ENCODE measurements at regions not wholly inside any gene's neighbourhood (a gene's known extent, or its start where the extent isn't known, plus 50 kb on each side); places are given as distances from the start of the nearest gene placed in this dataset.
"Not testable (repeated sequence)": the region's sequence is repeated elsewhere in the genome, so short reads cannot be mapped to it uniquely, and the experiment has no call there.

GRCh38 chr13:43946281-43946680 lies 66.6 kb downstream of the LACC1 start:
- H3K27ac ChIP-seq (ENCODE audit: insufficient read depth, low read length, poor library complexity, severe bottlenecking) = no peak overlapping the region
- no peaks in the 10 kb centered on the region for H3K36me3 ChIP-seq (ENCODE audit: control insufficient read depth, insufficient read depth, low read length)
- no peaks in the 10 kb centered on the region for H3K9me3 ChIP-seq (ENCODE audit: control insufficient read depth, low read length)
- no peak for DNase-seq
- H3K27me3 ChIP-seq (replicated peaks; ENCODE audit: control insufficient read depth, insufficient read depth, low read length, poor library complexity, severe bottlenecking) = no peaks in the 10 kb centered on the region
- H3K4me3 ChIP-seq (ENCODE audit: insufficient read depth, low read depth, low read length, poor library complexity, severe bottlenecking) = no peak overlapping the region
- H3K4me1 ChIP-seq (ENCODE audit: control insufficient read depth, insufficient read depth, low read length, poor library complexity, severe bottlenecking) = no peaks in the 10 kb centered on the region

GRCh38 chr13:43947897-43948458 lies 68.3 kb downstream of the LACC1 start:
- no peaks in the 10 kb centered on the region for H3K9me3 ChIP-seq (ENCODE audit: control insufficient read depth, low read length)
- no peak for DNase-seq
- no peaks in the 10 kb centered on the region for H3K36me3 ChIP-seq (ENCODE audit: control insufficient read depth, insufficient read depth, low read length)
- H3K4me1 ChIP-seq (ENCODE audit: control insufficient read depth, insufficient read depth, low read length, poor library complexity, severe bottlenecking) = no peaks in the 10 kb centered on the region
- no peak overlapping the region for H3K27ac ChIP-seq (ENCODE audit: insufficient read depth, low read length, poor library complexity, severe bottlenecking)
- no peaks in the 10 kb centered on the region for H3K27me3 ChIP-seq (replicated peaks; ENCODE audit: control insufficient read depth, insufficient read depth, low read length, poor library complexity, severe bottlenecking)
- H3K4me3 ChIP-seq (ENCODE audit: insufficient read depth, low read depth, low read length, poor library complexity, severe bottlenecking) = no peak overlapping the region

- Histone ChIP-seq H3K4me1 (ENCODE audit: control insufficient read depth, insufficient read depth, low read length, poor library complexity, severe bottlenecking) (no peaks in the 10 kb centered on the region), H3K36me3 (ENCODE audit: control insufficient read depth, insufficient read depth, low read length) (no peaks in the 10 kb centered on the region), H3K27me3 (replicated peaks; ENCODE audit: control insufficient read depth, insufficient read depth, low read length, poor library complexity, severe bottlenecking) (no peaks in the 10 kb centered on the region), H3K4me3 (ENCODE audit: insufficient read depth, low read depth, low read length, poor library complexity, severe bottlenecking) (no peak overlapping the region), H3K9me3 (ENCODE audit: control insufficient read depth, low read length) (no peaks in the 10 kb centered on the region), H3K27ac (ENCODE audit: insufficient read depth, low read length, poor library complexity, severe bottlenecking) (no peak overlapping the region)
- DNase-seq = no peak
Observed at GRCh38 chr13:43953370-43953769, 73.7 kb downstream of the LACC1 start.

GRCh38 chr13:43956975-43957374 lies 77.3 kb downstream of the LACC1 start:
- not testable (repeated sequence) for H3K9me3 ChIP-seq (ENCODE audit: control insufficient read depth, low read length); H3K36me3 ChIP-seq (ENCODE audit: control insufficient read depth, insufficient read depth, low read length); DNase-seq; H3K4me1 ChIP-seq (ENCODE audit: control insufficient read depth, insufficient read depth, low read length, poor library complexity, severe bottlenecking); H3K27ac ChIP-seq (ENCODE audit: insufficient read depth, low read length, poor library complexity, severe bottlenecking); H3K27me3 ChIP-seq (replicated peaks; ENCODE audit: control insufficient read depth, insufficient read depth, low read length, poor library complexity, severe bottlenecking); H3K4me3 ChIP-seq (ENCODE audit: insufficient read depth, low read depth, low read length, poor library complexity, severe bottlenecking)

- Histone ChIP-seq H3K9me3 (ENCODE audit: control insufficient read depth, low read length) (no peaks in the 10 kb centered on the region), H3K27me3 (replicated peaks; ENCODE audit: control insufficient read depth, insufficient read depth, low read length, poor library complexity, severe bottlenecking) (no peaks in the 10 kb centered on the region), H3K4me3 (ENCODE audit: insufficient read depth, low read depth, low read length, poor library complexity, severe bottlenecking) (no peak overlapping the region), H3K27ac (ENCODE audit: insufficient read depth, low read length, poor library complexity, severe bottlenecking) (no peak overlapping the region), H3K4me1 (ENCODE audit: control insufficient read depth, insufficient read depth, low read length, poor library complexity, severe bottlenecking) (no peaks in the 10 kb centered on the region), H3K36me3 (ENCODE audit: control insufficient read depth, insufficient read depth, low read length) (no peaks in the 10 kb centered on the region)
- no peak for DNase-seq
Observed at GRCh38 chr13:43959291-43959690, 79.6 kb downstream of the LACC1 start.

GRCh38 chr13:43961909-43962308 lies 82.2 kb downstream of the LACC1 start:
- Histone ChIP-seq H3K4me3 (ENCODE audit: insufficient read depth, low read depth, low read length, poor library complexity, severe bottlenecking) (no peak overlapping the region), H3K27me3 (replicated peaks; ENCODE audit: control insufficient read depth, insufficient read depth, low read length, poor library complexity, severe bottlenecking) (no peaks in the 10 kb centered on the region), H3K9me3 (ENCODE audit: control insufficient read depth, low read length) (no peaks in the 10 kb centered on the region), H3K36me3 (ENCODE audit: control insufficient read depth, insufficient read depth, low read length) (no peaks in the 10 kb centered on the region), H3K27ac (ENCODE audit: insufficient read depth, low read length, poor library complexity, severe bottlenecking) (no peak overlapping the region), H3K4me1 (ENCODE audit: control insufficient read depth, insufficient read depth, low read length, poor library complexity, severe bottlenecking) (no peaks in the 10 kb centered on the region)
- DNase-seq = no peak

- Histone ChIP-seq H3K27ac (ENCODE audit: insufficient read depth, low read length, poor library complexity, severe bottlenecking) (no peak overlapping the region), H3K4me3 (ENCODE audit: insufficient read depth, low read depth, low read length, poor library complexity, severe bottlenecking) (no peak overlapping the region), H3K9me3 (ENCODE audit: control insufficient read depth, low read length) (no peaks in the 10 kb centered on the region), H3K27me3 (replicated peaks; ENCODE audit: control insufficient read depth, insufficient read depth, low read length, poor library complexity, severe bottlenecking) (no peaks in the 10 kb centered on the region), H3K36me3 (ENCODE audit: control insufficient read depth, insufficient read depth, low read length) (no peaks in the 10 kb centered on the region), H3K4me1 (ENCODE audit: control insufficient read depth, insufficient read depth, low read length, poor library complexity, severe bottlenecking) (no peaks in the 10 kb centered on the region)
- DNase-seq = no peak
Observed at GRCh38 chr13:43963726-43964125, 84.0 kb downstream of the LACC1 start.

- Histone ChIP-seq H3K4me3 (ENCODE audit: insufficient read depth, low read depth, low read length, poor library complexity, severe bottlenecking) (no peak overlapping the region), H3K36me3 (ENCODE audit: control insufficient read depth, insufficient read depth, low read length) (no peaks in the 10 kb centered on the region), H3K9me3 (ENCODE audit: control insufficient read depth, low read length) (no peaks in the 10 kb centered on the region), H3K27me3 (replicated peaks; ENCODE audit: control insufficient read depth, insufficient read depth, low read length, poor library complexity, severe bottlenecking) (no peaks in the 10 kb centered on the region), H3K4me1 (ENCODE audit: control insufficient read depth, insufficient read depth, low read length, poor library complexity, severe bottlenecking) (no peaks in the 10 kb centered on the region), H3K27ac (ENCODE audit: insufficient read depth, low read length, poor library complexity, severe bottlenecking) (no peak overlapping the region)
- DNase-seq = no peak
Observed at GRCh38 chr13:43964698-43965458, 85.2 kb downstream of the LACC1 start.

GRCh38 chr13:43965459-43965845 lies 85.7 kb downstream of the LACC1 start:
- Histone ChIP-seq H3K4me1 (ENCODE audit: control insufficient read depth, insufficient read depth, low read length, poor library complexity, severe bottlenecking) (no peaks in the 10 kb centered on the region), H3K36me3 (ENCODE audit: control insufficient read depth, insufficient read depth, low read length) (no peaks in the 10 kb centered on the region), H3K4me3 (ENCODE audit: insufficient read depth, low read depth, low read length, poor library complexity, severe bottlenecking) (no peak overlapping the region), H3K27ac (ENCODE audit: insufficient read depth, low read length, poor library complexity, severe bottlenecking) (no peak overlapping the region), H3K9me3 (ENCODE audit: control insufficient read depth, low read length) (no peaks in the 10 kb centered on the region), H3K27me3 (replicated peaks; ENCODE audit: control insufficient read depth, insufficient read depth, low read length, poor library complexity, severe bottlenecking) (no peaks in the 10 kb centered on the region)
- no peak for DNase-seq

GRCh38 chr13:43968251-43968942 lies 88.7 kb downstream of the LACC1 start:
- H3K4me3 ChIP-seq (ENCODE audit: insufficient read depth, low read depth, low read length, poor library complexity, severe bottlenecking); DNase-seq; H3K27me3 ChIP-seq (replicated peaks; ENCODE audit: control insufficient read depth, insufficient read depth, low read length, poor library complexity, severe bottlenecking); H3K27ac ChIP-seq (ENCODE audit: insufficient read depth, low read length, poor library complexity, severe bottlenecking); H3K36me3 ChIP-seq (ENCODE audit: control insufficient read depth, insufficient read depth, low read length); H3K4me1 ChIP-seq (ENCODE audit: control insufficient read depth, insufficient read depth, low read length, poor library complexity, severe bottlenecking); H3K9me3 ChIP-seq (ENCODE audit: control insufficient read depth, low read length): not testable (repeated sequence)
